Thoracic aorta (tissue), 2 donors: ENCODE measurements at regions not wholly inside any gene's neighbourhood (a gene's known extent, or its start where the extent isn't known, plus 50 kb on each side); places are given as distances from the start of the nearest gene placed in this dataset.

Source experiments
- ATAC-seq: fragments of 150-250 bp; one replicate; pipeline ENCODE4 v1.8.0; 2017; ENCODE audit warnings: low read depth; ENCODE audit not compliant: insufficient number of reproducible peaks, low FRiP score
- DNase-seq: peaks from one replicate; pipeline ENCODE4 v3.0.0-alpha.2; 2020; ENCODE audit warnings: low spot score
- H3K27ac ChIP-seq, 2 donors: fragments of 200-600 bp; sonication (generic); 1 replicate in 1 of 2; 2 replicates in 1 of 2; pipeline ENCODE4 v1.5.1; 2016; ENCODE audit warnings: mild to moderate bottlenecking in 2 of 2, moderate library complexity in 2 of 2
- H3K27me3 ChIP-seq: fragments of 200-600 bp; sonication (generic); replicated peaks from 2 replicates; pipeline ENCODE4 v1.6.0; 2016; ENCODE audit warnings: mild to moderate bottlenecking; ENCODE audit not compliant: insufficient read depth
- H3K36me3 ChIP-seq: fragments of 200-600 bp; sonication (generic); one replicate; pipeline ENCODE4 v1.5.1; 2016
- H3K4me1 ChIP-seq, 2 donors: fragments of 200-600 bp; sonication (generic); 1 replicate in 1 of 2; 2 replicates in 1 of 2; pipeline versions ENCODE4 v1.5.1 to v1.6.0; 2016; ENCODE audit warnings: low read depth in 2 of 2, mild to moderate bottlenecking in 1 of 2; ENCODE audit not compliant: control insufficient read depth in 1 of 2
- H3K4me3 ChIP-seq: fragments of 200-600 bp; sonication (generic); 2 replicates; pipeline ENCODE4 v1.5.1; 2016; ENCODE audit warnings: mild to moderate bottlenecking
- H3K9me3 ChIP-seq: fragments of 200-600 bp; sonication (generic); 2 replicates; pipeline ENCODE4 v1.5.1; 2016
- TF ChIP-seq, protein P1 (sequence below): fragments of 200-600 bp; sonication (generic); IDR thresholded peaks from one replicate; pipeline ENCODE4 v1.5.1; 2019; ENCODE audit warnings: antibody characterized with exemption

DNA sequence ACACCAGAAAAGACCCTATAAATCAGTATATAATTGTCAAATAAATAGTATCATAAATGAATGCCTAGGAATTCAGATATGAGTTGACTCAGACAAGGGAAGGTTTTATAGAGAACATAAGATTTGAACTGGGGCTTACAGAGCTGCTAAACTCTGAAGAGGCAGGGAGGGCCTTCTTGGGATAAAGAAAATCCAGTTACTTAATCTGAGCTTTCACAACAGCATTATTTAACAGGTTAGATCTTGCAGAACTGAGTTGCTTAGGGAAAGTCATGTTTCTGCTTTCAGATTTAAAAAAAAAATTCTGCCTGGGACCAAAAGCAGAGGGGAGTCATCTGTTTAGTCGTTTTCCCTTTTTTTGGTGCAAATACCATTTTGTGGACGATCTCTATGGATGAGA, 594.8 kb upstream of the FZD8 start:
- ATAC-seq (no peak), DNase-seq (no peak)
- no peak overlapping the region for H3K27ac ChIP-seq
- no peaks in the 10 kb centered on the region for H3K36me3 ChIP-seq
- no peaks in the 10 kb centered on the region for H3K4me1 ChIP-seq
- H3K27me3 ChIP-seq, result no peaks in the 10 kb centered on the region
- H3K9me3 ChIP-seq, result no peaks in the 10 kb centered on the region
- TF ChIP-seq, protein P1, sequence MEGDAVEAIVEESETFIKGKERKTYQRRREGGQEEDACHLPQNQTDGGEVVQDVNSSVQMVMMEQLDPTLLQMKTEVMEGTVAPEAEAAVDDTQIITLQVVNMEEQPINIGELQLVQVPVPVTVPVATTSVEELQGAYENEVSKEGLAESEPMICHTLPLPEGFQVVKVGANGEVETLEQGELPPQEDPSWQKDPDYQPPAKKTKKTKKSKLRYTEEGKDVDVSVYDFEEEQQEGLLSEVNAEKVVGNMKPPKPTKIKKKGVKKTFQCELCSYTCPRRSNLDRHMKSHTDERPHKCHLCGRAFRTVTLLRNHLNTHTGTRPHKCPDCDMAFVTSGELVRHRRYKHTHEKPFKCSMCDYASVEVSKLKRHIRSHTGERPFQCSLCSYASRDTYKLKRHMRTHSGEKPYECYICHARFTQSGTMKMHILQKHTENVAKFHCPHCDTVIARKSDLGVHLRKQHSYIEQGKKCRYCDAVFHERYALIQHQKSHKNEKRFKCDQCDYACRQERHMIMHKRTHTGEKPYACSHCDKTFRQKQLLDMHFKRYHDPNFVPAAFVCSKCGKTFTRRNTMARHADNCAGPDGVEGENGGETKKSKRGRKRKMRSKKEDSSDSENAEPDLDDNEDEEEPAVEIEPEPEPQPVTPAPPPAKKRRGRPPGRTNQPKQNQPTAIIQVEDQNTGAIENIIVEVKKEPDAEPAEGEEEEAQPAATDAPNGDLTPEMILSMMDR, result no peak
- no peak overlapping the region for H3K4me3 ChIP-seq

- ATAC-seq (no peak), DNase-seq (no peak)
- Histone ChIP-seq H3K36me3 (no peaks in the 10 kb centered on the region), H3K4me1 (no peaks in the 10 kb centered on the region), H3K27ac (no peak overlapping the region), H3K27me3 (no peaks in the 10 kb centered on the region), H3K4me3 (no peak overlapping the region), H3K9me3 (no peaks in the 10 kb centered on the region)
- TF ChIP-seq, protein P1, result no peak
These were observed 594.2 kb upstream of the FZD8 start for GRCh38 chr10:36236341-36236740.

- no peak for DNase-seq
- Histone ChIP-seq H3K4me3 (no peak overlapping the region), H3K27ac (no peak overlapping the region), H3K9me3 (no peaks in the 10 kb centered on the region), H3K27me3 (no peaks in the 10 kb centered on the region), H3K36me3 (no peaks in the 10 kb centered on the region), H3K4me1 (no peaks in the 10 kb centered on the region)
- ATAC-seq, result no peak
- TF ChIP-seq, protein P1, result no peak
These were observed 590.8 kb upstream of the FZD8 start for GRCh38 chr10:36232935-36233334.

DNA sequence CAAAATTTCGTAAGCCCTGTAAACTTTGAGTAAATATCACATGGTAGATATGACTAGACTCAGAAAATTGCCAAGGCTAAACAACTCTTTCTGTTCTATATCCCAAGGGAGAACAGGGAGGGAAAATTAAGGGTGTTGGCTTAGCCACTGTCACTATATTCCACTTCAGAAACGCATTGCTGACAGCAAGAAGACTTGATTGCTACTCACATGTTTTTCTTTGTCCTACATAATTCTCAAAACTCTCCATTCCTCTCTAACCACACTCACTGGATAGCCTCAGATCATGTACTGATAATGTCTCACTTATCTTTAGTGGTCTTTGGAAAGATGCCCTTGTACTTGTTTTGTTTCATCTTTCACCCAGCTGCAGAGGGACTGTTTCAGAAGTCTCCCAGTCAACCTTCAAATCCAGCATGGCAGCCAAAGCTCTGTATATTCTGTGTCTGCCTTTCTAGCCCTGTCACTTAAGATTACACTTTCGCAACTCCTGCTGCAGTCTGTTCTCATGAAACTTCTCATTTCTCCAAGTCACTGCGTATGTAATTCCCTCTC, 582.4 kb upstream of the FZD8 start:
- DNase-seq (no peak), ATAC-seq (no peak)
- Histone ChIP-seq H3K9me3 (no peaks in the 10 kb centered on the region), H3K27ac (no peak overlapping the region), H3K4me1 (peaks cover 0 to 7% of the 10 kb centered on the region in 2 donors), H3K27me3 (no peaks in the 10 kb centered on the region), H3K36me3 (no peaks in the 10 kb centered on the region), H3K4me3 (no peak overlapping the region)
- TF ChIP-seq, protein P1, result no peak

DNA sequence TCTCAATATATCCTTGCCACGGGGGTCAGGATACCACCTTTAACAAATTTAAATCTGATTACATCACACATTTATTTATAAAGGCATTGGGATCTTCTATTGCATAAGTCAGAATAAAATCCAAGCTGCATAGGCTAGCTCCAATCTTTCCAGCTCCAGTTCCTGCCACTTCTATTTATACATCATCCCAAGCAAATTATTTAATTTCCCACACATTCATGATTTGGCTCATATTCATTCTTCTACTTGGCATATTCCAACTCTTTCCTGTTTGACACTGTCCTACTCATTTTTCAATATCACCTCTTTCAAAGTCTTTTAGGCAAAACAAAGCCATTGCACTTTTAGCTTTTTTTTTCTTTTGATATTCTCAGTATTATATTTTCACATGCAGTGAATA, 579.0 kb upstream of the FZD8 start:
- Histone ChIP-seq H3K4me1 (peaks cover 0 to 7% of the 10 kb centered on the region in 2 donors), H3K36me3 (no peaks in the 10 kb centered on the region), H3K4me3 (no peak overlapping the region), H3K27ac (no peak overlapping the region), H3K9me3 (no peaks in the 10 kb centered on the region), H3K27me3 (no peaks in the 10 kb centered on the region)
- DNase-seq, result no peak
- TF ChIP-seq, protein P1, result no peak
- ATAC-seq, result no peak
